Prostate gland (tissue), 2 donors: ENCODE measurements at regions not wholly inside any gene's neighbourhood (a gene's known extent, or its start where the extent isn't known, plus 50 kb on each side); places are given as distances from the start of the nearest gene placed in this dataset.

Experiments used
- DNase-seq: peaks from one replicate; pipeline ENCODE4 v3.0.0-alpha.2; 2019; ENCODE audit warnings: low spot score
- H3K27ac ChIP-seq, 2 donors: fragments of 200-600 bp; sonication (generic); 2 replicates each; pipeline ENCODE4 v1.5.1; 2017 to 2019
- H3K27me3 ChIP-seq: fragments of 200-600 bp; sonication (generic); replicated peaks from 2 replicates; pipeline ENCODE4 v1.5.1; 2019; ENCODE audit not compliant: insufficient read depth
- H3K36me3 ChIP-seq, 2 donors: fragments of 200-600 bp; sonication (generic); 1 replicate in 1 of 2; 2 replicates in 1 of 2; pipeline versions ENCODE4 v1.5.1 to v1.8.1; 2017 to 2019
- H3K4me1 ChIP-seq: fragments of 200-600 bp; sonication (generic); replicated peaks from 2 replicates; pipeline ENCODE4 v1.5.1; 2019
- H3K4me3 ChIP-seq, 2 donors: fragments of 200-600 bp; sonication (generic); 2 replicates each; pipeline ENCODE4 v1.5.1; 2017 to 2019
- H3K9me3 ChIP-seq: fragments of 200-600 bp; sonication (generic); 2 replicates; pipeline ENCODE4 v1.5.1; 2017
- CTCF ChIP-seq, 4 experiments: fragments of 200-600 bp in 2 of 4; fragments of 450-650 bp in 2 of 4; sonication (generic) in 2 of 4; IDR thresholded peaks; 1 replicate in 3 of 4; 2 replicates in 1 of 4; pipeline ENCODE4 v1.5.1; 2016 to 2019; ENCODE audit warnings: antibody characterized with exemption in 4 of 4, mild to moderate bottlenecking in 2 of 4, moderate library complexity in 2 of 4
- POLR2A ChIP-seq: fragments of 450-650 bp; IDR thresholded peaks from one replicate; pipeline ENCODE4 v1.6.1; 2016; ENCODE audit warnings: antibody characterized with exemption, mild to moderate bottlenecking
- POLR2AphosphoS5 ChIP-seq: sonication (generic); formaldehyde crosslinking; IDR thresholded peaks from one replicate; pipeline ENCODE4 v1.6.1; 2017; ENCODE audit warnings: antibody characterized with exemption
- WGBS: methylation state at CpG from one replicate; pipeline ENCODE4 v1.1.5; 2018; 5-methylcytosine and 5-hydroxymethylcytosine counted together
- intact Hi-C: fragments of 100-400 bp; cut with DNase I; formaldehyde crosslinking; loops from one replicate; pipeline ENCODE4 v1.14.2; 2022

DNA sequence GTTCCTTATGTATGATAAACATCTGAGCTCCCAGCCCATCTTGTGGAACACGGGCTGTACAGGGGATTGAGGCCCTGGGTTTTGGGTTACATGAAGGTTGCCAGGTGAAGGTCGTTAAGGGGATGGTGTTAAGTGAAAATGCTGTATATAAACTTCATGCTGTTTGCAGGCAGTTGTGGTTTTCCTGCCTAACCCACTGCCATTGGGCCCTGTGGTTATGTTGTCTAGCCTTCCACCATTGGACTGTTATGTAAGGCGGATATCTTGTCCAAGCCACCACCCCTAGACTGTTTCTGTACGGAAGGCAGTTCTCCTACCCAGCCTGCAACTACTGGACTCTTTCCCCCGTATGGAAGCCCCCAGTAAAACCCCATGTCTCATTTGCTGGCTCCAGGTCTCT is 246.1 kb downstream of the KIF4B start:
- no peak for DNase-seq
- H3K4me3 ChIP-seq: no peak overlapping the region
- no peak for TF ChIP-seq POLR2AphosphoS5
- H3K36me3 ChIP-seq: no peaks in the 10 kb centered on the region
- H3K27me3 ChIP-seq: no peaks in the 10 kb centered on the region
- WGBS: 88% methylated on average over 5 of the region's 5 CpGs
- intact Hi-C loops: no loop called here
- no peaks in the 10 kb centered on the region for H3K4me1 ChIP-seq
- no peak overlapping the region for H3K27ac ChIP-seq
- H3K9me3 ChIP-seq: no peaks in the 10 kb centered on the region

- no peak for DNase-seq
- Histone ChIP-seq H3K27ac (no peak overlapping the region), H3K4me1 (no peaks in the 10 kb centered on the region), H3K4me3 (no peak overlapping the region), H3K9me3 (no peaks in the 10 kb centered on the region), H3K36me3 (no peaks in the 10 kb centered on the region), H3K27me3 (no peaks in the 10 kb centered on the region)
- TF ChIP-seq POLR2A (no peak), CTCF (IDR thresholded peaks at IDR 0.05) (no peak), POLR2AphosphoS5 (no peak)
- intact Hi-C loops: no loop called here
- 89% methylated on average over 3 of the region's 3 CpGs for WGBS
Observed at GRCh38 chr5:155260798-155261197, 247.2 kb downstream of the KIF4B start.

- 84% methylated on average over 2 of the region's 2 CpGs for WGBS
- no peaks in the 10 kb centered on the region for H3K36me3 ChIP-seq
- H3K27me3 ChIP-seq: no peaks in the 10 kb centered on the region
- no peak overlapping the region for H3K4me3 ChIP-seq
- TF ChIP-seq POLR2A (no peak), POLR2AphosphoS5 (no peak), CTCF (IDR thresholded peaks at IDR 0.05) (no peak)
- H3K9me3 ChIP-seq: no peaks in the 10 kb centered on the region
- no peaks in the 10 kb centered on the region for H3K4me1 ChIP-seq
- no peak overlapping the region for H3K27ac ChIP-seq
- DNase-seq: no peak
- intact Hi-C loops: no loop called here
Observed at GRCh38 chr5:155263381-155263780, 249.8 kb downstream of the KIF4B start.

GRCh38 chr5:155264809-155265208 is 251.3 kb downstream of the KIF4B start:
- no peak for DNase-seq
- Histone ChIP-seq H3K36me3 (no peaks in the 10 kb centered on the region), H3K9me3 (no peaks in the 10 kb centered on the region), H3K27ac (no peak overlapping the region), H3K27me3 (no peaks in the 10 kb centered on the region), H3K4me1 (no peaks in the 10 kb centered on the region), H3K4me3 (no peak overlapping the region)
- intact Hi-C loops: no loop called here
- TF ChIP-seq POLR2AphosphoS5: no peak
- TF ChIP-seq CTCF (IDR thresholded peaks at IDR 0.05): no peak
- no peak for TF ChIP-seq POLR2A
- 79% methylated on average over 5 of the region's 5 CpGs for WGBS

GRCh38 chr5:155268770-155269425 is 255.3 kb downstream of the KIF4B start:
- no peak overlapping the region for H3K27ac ChIP-seq
- no peaks in the 10 kb centered on the region for H3K36me3 ChIP-seq
- no peak for DNase-seq
- no peak overlapping the region for H3K4me3 ChIP-seq
- TF ChIP-seq CTCF (IDR thresholded peaks at IDR 0.05) (no peak), POLR2AphosphoS5 (no peak), POLR2A (no peak)
- no peaks in the 10 kb centered on the region for H3K9me3 ChIP-seq
- intact Hi-C loops: no loop called here
- WGBS: 82% methylated on average over 2 of the region's 2 CpGs
- H3K27me3 ChIP-seq: no peaks in the 10 kb centered on the region
- H3K4me1 ChIP-seq: no peaks in the 10 kb centered on the region
